ENCODE measurements at regions not wholly inside any gene's neighbourhood (a gene's known extent, or its start where the extent isn't known, plus 50 kb on each side); places are given as distances from the start of the nearest gene placed in this dataset.

- TF ChIP-seq CTCF (IDR thresholded peaks at IDR 0.05) (no peak), POLR2AphosphoS5 (IDR thresholded peaks at IDR 0.05) (no peak), POLR2A (IDR thresholded peaks at IDR 0.05) (no peak)
Measured at GRCh38 chr3:139235192-139235591, 108.6 kb upstream of the MRPS22 start.

Data from upper lobe of left lung (tissue), 4 donors.